A673 (cell line): ENCODE measurements at regions not wholly inside any gene's neighbourhood (a gene's known extent, or its start where the extent isn't known, plus 50 kb on each side); places are given as distances from the start of the nearest gene placed in this dataset.

ENCODE experiments used
- BruUV-seq: library from RNA; stranded (reverse); fragments of 400-500 nt; replicated peaks from 2 replicates; lab custom pipeline; 2021; lab: Mats Ljungman, UMichigan
- CTCF ChIA-PET: fragments of 300-600 bp; sonication (Branson Sonifier 250); formaldehyde crosslinking; loops from one replicate; lab custom pipeline; 2022; ENCODE audit warnings: antibody characterized with exemption; lab: Charles Lee
- POLR2A ChIA-PET: fragments of 300-600 bp; sonication (Branson Sonifier 250); formaldehyde crosslinking; loops from one replicate; lab custom pipeline; 2022; ENCODE audit warnings: antibody characterized with exemption; ENCODE audit not compliant: low non-redundant PET; lab: Charles Lee
- DNase-seq: peaks from one replicate; pipeline ENCODE4 v3.0.0-alpha.2; 2015; ENCODE audit warnings: low spot score
- H3K27ac ChIP-seq: fragments of 200-600 bp; sonication (generic); 2 replicates; pipeline ENCODE4 v1.5.1; 2016; ENCODE audit warnings: mixed run types, low read depth, mild to moderate bottlenecking, mixed read lengths, antibody characterized with exemption, low read length; ENCODE audit not compliant: poor library complexity, severe bottlenecking
- H3K27me3 ChIP-seq: fragments of 200-600 bp; sonication (generic); replicated peaks from 2 replicates; pipeline ENCODE4 v1.6.1; 2017; ENCODE audit warnings: mixed run types, low read depth, mild to moderate bottlenecking, mixed read lengths, antibody characterized with exemption, low read length; ENCODE audit not compliant: insufficient read depth, poor library complexity
- H3K36me3 ChIP-seq: fragments of 200-600 bp; sonication (generic); 2 replicates; pipeline ENCODE4 v1.6.1; 2016; ENCODE audit warnings: mixed run types, mild to moderate bottlenecking, mixed read lengths, antibody characterized with exemption, low read length; ENCODE audit not compliant: insufficient read depth, poor library complexity, severe bottlenecking
- H3K4me1 ChIP-seq: fragments of 200-600 bp; sonication (generic); 2 replicates; pipeline ENCODE4 v1.6.1; 2017; ENCODE audit warnings: mixed run types, mild to moderate bottlenecking, mixed read lengths, antibody characterized with exemption, low read length; ENCODE audit not compliant: insufficient read depth, poor library complexity, severe bottlenecking
- H3K4me3 ChIP-seq: fragments of 200-600 bp; sonication (generic); 2 replicates; pipeline ENCODE4 v1.5.1; 2016; ENCODE audit warnings: low read depth, mixed run types, mild to moderate bottlenecking, mixed read lengths, low read length; ENCODE audit not compliant: poor library complexity, severe bottlenecking
- H3K9me3 ChIP-seq: fragments of 200-600 bp; sonication (generic); 2 replicates; pipeline ENCODE4 v1.6.1; 2016; ENCODE audit warnings: mixed run types, low read depth, mild to moderate bottlenecking, mixed read lengths, antibody characterized with exemption, low read length; ENCODE audit not compliant: poor library complexity, severe bottlenecking
- CTCF ChIP-seq: fragments of 300-800, 200-600 bp; sonication (generic); conservative IDR thresholded peaks from 2 replicates; pipeline ENCODE4 v1.5.1; 2017; ENCODE audit warnings: low read depth, mild to moderate bottlenecking, antibody characterized with exemption, low read length, moderate library complexity, mixed read lengths
- EZH2 ChIP-seq: fragments of 200-600 bp; sonication (generic); IDR thresholded peaks from 2 replicates; pipeline ENCODE4 v1.6.1; 2017; ENCODE audit warnings: borderline replicate concordance, low read depth, mild to moderate bottlenecking, mixed read lengths, antibody characterized with exemption, low read length; ENCODE audit not compliant: poor library complexity, severe bottlenecking
- intact Hi-C: fragments of 100-400 bp; cut with micrococcal nuclease; formaldehyde crosslinking; loops from one replicate; pipeline ENCODE4 v1.10.0; 2022; ENCODE audit not compliant: unreplicated experiment

- intact Hi-C loops = no loop called here
- no peaks in the 10 kb centered on the region for H3K27me3 ChIP-seq
- H3K4me3 ChIP-seq = no peak overlapping the region
- POLR2A ChIA-PET = no interaction called here
- no peak for TF ChIP-seq EZH2
- TF ChIP-seq CTCF = no peak
- no peaks in the 10 kb centered on the region for H3K9me3 ChIP-seq
- peaks cover 13% of the 10 kb centered on the region for H3K4me1 ChIP-seq
- H3K27ac ChIP-seq = no peak overlapping the region
- DNase-seq = no peak
- no TSS peak for BruUV-seq
- no peaks in the 10 kb centered on the region for H3K36me3 ChIP-seq
- CTCF ChIA-PET = no interaction called here
These were observed 106.8 kb upstream of the RIPOR2 start for GRCh38 chr6:25042536-25042935.

GRCh38 chr6:25042984-25043725 is 107.4 kb upstream of the RIPOR2 start:
- TF ChIP-seq EZH2 (no peak), CTCF (no peak)
- CTCF ChIA-PET = no interaction called here
- POLR2A ChIA-PET = no interaction called here

GRCh38 chr6:25043892-25044291 is 108.1 kb upstream of the RIPOR2 start:
- Histone ChIP-seq H3K9me3 (peaks cover 1% of the 10 kb centered on the region), H3K4me3 (no peak overlapping the region), H3K27me3 (no peaks in the 10 kb centered on the region), H3K4me1 (peaks cover 7% of the 10 kb centered on the region), H3K27ac (no peak overlapping the region), H3K36me3 (no peaks in the 10 kb centered on the region)
- CTCF ChIA-PET = no interaction called here
- POLR2A ChIA-PET = no interaction called here
- BruUV-seq = no TSS peak
- TF ChIP-seq EZH2 = no peak
- TF ChIP-seq CTCF = no peak
- intact Hi-C loops = no loop called here
- DNase-seq = no peak

More at GRCh38 chr6:25042984-25043725, 107.4 kb upstream of the RIPOR2 start:
- H3K4me1 ChIP-seq = peaks cover 12% of the 10 kb centered on the region
- no peaks in the 10 kb centered on the region for H3K27me3 ChIP-seq
- H3K27ac ChIP-seq = no peak overlapping the region
- no peak overlapping the region for H3K4me3 ChIP-seq
- H3K9me3 ChIP-seq = no peaks in the 10 kb centered on the region
- no peak for DNase-seq
- intact Hi-C loops = no loop called here
- BruUV-seq = no TSS peak
- H3K36me3 ChIP-seq = no peaks in the 10 kb centered on the region
